Lower leg skin (tissue), 4 donors: ENCODE measurements at regions not wholly inside any gene's neighbourhood (a gene's known extent, or its start where the extent isn't known, plus 50 kb on each side); places are given as distances from the start of the nearest gene placed in this dataset.
A peak's percentile ranks its signal among the peaks of the same experiment; 100 is the strongest.

Experiments used
- DNase-seq, 2 donors: peaks; one replicate each; pipeline ENCODE4 v3.0.0-alpha.2; 2019; ENCODE audit warnings: low spot score in 2 of 2
- H3K4me3 ChIP-seq: fragments of 200-600 bp; sonication (generic); 2 replicates; pipeline ENCODE4 v1.5.1; 2017; ENCODE audit warnings: mild to moderate bottlenecking, low read depth; ENCODE audit not compliant: poor library complexity, severe bottlenecking
- CTCF ChIP-seq, 3 donors: fragments of 450-650 bp; IDR thresholded peaks; one replicate each; pipeline ENCODE4 v1.5.1; 2016; ENCODE audit warnings: antibody characterized with exemption in 3 of 3, mild to moderate bottlenecking in 3 of 3, moderate library complexity in 2 of 3
- POLR2A ChIP-seq, 2 donors: fragments of 450-650 bp; IDR thresholded peaks; one replicate each; pipeline ENCODE4 v1.6.1; 2016 to 2017; ENCODE audit warnings: antibody characterized with exemption in 2 of 2, mild to moderate bottlenecking in 1 of 2, moderate library complexity in 1 of 2
- WGBS, 2 donors: methylation state at CpG; one replicate each; pipeline ENCODE4 v1.1.5; 2018; 5-methylcytosine and 5-hydroxymethylcytosine counted together
- intact Hi-C: fragments of 100-400 bp; cut with DNase I; formaldehyde crosslinking; loops from one replicate; pipeline ENCODE4 v1.15.0; 2023; ENCODE audit warnings: low total_unique reads

- TF ChIP-seq POLR2A (IDR thresholded peaks at IDR 0.05) (no peak), CTCF (IDR thresholded peaks at IDR 0.05) (no peak)
- intact Hi-C loops = no loop called here
- no peak overlapping the region for H3K4me3 ChIP-seq
- WGBS, 2 donors = 73 to 83% methylated on average over 2 of the region's 2 CpGs
- no peak for DNase-seq
Observed at GRCh38 chr1:226490426-226490809, 58.1 kb upstream of the STUM start.

DNA sequence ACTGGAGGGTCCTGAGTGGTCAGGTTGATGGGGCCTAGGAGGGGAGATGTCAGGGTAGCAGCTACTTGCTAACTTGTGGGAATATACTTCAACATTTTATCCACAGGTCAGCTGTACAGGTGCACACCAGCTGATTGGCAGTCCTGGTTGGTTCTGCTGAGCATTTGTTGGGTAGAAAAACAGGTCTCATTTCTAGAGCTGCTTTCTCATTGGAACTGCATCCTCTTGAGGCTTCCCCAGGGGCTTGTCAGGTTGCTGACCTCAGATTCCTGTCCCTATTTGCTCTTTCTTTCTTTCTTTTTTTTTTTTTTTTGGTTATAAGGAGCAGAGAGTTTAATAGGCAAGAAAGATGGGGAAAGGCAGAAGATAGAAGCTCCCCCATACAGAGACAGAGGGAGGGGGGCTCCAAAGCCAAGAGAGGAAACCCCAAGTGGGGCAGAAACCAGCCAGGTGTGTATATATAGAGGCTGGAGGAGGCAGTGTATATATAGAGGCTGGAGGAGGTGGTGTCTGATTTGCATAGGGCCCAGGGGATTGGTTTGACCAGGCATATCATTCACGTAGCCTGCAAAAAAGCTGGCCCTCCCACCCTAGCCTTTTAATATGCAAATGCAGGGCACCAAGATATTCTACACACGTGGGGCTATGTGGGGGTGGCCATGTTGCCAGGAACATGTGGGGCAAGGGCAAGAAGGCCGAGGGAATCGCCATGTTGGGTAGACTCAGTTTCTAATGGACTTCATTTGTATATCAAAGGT, 57.3 kb upstream of the STUM start:
- intact Hi-C loops = no loop called here

GRCh38 chr1:226492426-226493137, 56.0 kb upstream of the STUM start:
- DNase-seq = no peak
- TF ChIP-seq POLR2A (IDR thresholded peaks at IDR 0.05) = no peak
- TF ChIP-seq CTCF (IDR thresholded peaks at IDR 0.05) = no peak
- 93 to 94% methylated on average over 7 of the region's 7 CpGs for WGBS, 2 donors
- no peak overlapping the region for H3K4me3 ChIP-seq
- intact Hi-C loops = no loop called here

More for the DNA sequence above, 57.3 kb upstream of the STUM start:
- WGBS, 2 donors = 73 to 78% methylated on average over 4 of the region's 4 CpGs
- TF ChIP-seq CTCF (IDR thresholded peaks at IDR 0.05) (no peak), POLR2A (IDR thresholded peaks at IDR 0.05) (no peak)
- DNase-seq = no peak
- H3K4me3 ChIP-seq = no peak overlapping the region

GRCh38 chr1:226494092-226494609, 54.4 kb upstream of the STUM start:
- WGBS, 2 donors = 59 to 65% methylated on average over 13 of the region's 13 CpGs
- no peak overlapping the region for H3K4me3 ChIP-seq
- intact Hi-C loops = no loop called here
- no peak for DNase-seq
- TF ChIP-seq CTCF (IDR thresholded peaks at IDR 0.05) = no peak
- no peak for TF ChIP-seq POLR2A (IDR thresholded peaks at IDR 0.05)

DNA sequence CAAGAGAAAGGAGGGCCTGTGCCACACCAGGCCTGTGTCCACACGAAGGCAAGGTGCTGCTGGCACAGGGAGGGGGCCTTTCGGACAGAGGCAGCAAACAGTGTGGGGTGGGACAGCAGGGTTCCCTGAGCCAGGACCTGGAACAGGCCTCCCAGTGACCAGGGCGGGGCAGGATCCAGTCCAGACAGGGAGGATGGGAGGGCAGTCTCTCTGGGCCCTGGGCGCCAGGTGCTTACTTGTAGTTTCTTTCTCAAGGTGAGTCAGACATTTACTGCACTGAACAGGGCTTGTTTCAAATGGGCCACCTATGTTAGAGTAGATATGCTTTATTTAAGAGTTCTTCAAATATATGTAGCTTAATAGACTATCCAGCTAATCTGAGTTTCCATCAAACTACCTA, 52.8 kb upstream of the STUM start:
- 87 to 90% methylated on average over 4 of the region's 4 CpGs for WGBS, 2 donors
- H3K4me3 ChIP-seq = no peak overlapping the region
- TF ChIP-seq POLR2A (IDR thresholded peaks at IDR 0.05) = no peak
- no peak for TF ChIP-seq CTCF (IDR thresholded peaks at IDR 0.05)
- intact Hi-C loops = no loop called here
- peak in 1 of 2 donors; percentile 57 for DNase-seq
